Fibroblast of the aortic adventitia (primary cell): ENCODE measurements at regions not wholly inside any gene's neighbourhood (a gene's known extent, or its start where the extent isn't known, plus 50 kb on each side); places are given as distances from the start of the nearest gene placed in this dataset.
A peak's percentile ranks its signal among the peaks of the same experiment; 100 is the strongest.
"Not testable (repeated sequence)": the region's sequence is repeated elsewhere in the genome, so short reads cannot be mapped to it uniquely, and the experiment has no call there.

Experiments
- DNase-seq: peaks from one replicate; pipeline ENCODE4 v3.0.0-alpha.2; 2010; ENCODE audit warnings: low read depth
- H3K4me3 ChIP-seq: 2 replicates; pipeline ENCODE4 v1.5.1; 2011; ENCODE audit warnings: low read depth, mild to moderate bottlenecking, control low read depth, low read length, moderate library complexity
- TF ChIP-seq, protein P1 (sequence below): IDR thresholded peaks from 2 replicates; pipeline ENCODE4 v1.5.1; 2011; ENCODE audit warnings: mild to moderate bottlenecking, low read length, control low read depth, inconsistent platforms; ENCODE audit not compliant: insufficient read depth

DNA sequence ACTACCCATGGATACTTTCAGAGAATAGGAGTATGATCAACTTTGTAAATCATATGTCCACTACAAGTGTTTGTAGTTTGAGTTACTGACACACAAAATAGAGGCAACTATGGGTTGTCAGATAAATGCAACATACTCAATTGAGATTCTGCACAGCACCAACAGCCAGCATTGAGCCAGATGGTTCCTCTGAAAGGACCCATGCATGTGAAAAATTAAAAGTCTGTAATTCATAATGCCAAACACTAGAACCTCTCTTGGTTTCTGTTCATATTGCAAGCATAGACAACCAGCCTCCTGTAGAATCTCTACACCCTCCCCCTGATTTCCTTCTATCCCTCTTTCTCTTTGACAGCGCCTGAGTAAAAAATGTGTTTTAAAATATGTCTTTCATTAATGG is 831.0 kb downstream of the C12orf50 start:
- H3K4me3 ChIP-seq, result no peak overlapping the region
- TF ChIP-seq, protein P1, sequence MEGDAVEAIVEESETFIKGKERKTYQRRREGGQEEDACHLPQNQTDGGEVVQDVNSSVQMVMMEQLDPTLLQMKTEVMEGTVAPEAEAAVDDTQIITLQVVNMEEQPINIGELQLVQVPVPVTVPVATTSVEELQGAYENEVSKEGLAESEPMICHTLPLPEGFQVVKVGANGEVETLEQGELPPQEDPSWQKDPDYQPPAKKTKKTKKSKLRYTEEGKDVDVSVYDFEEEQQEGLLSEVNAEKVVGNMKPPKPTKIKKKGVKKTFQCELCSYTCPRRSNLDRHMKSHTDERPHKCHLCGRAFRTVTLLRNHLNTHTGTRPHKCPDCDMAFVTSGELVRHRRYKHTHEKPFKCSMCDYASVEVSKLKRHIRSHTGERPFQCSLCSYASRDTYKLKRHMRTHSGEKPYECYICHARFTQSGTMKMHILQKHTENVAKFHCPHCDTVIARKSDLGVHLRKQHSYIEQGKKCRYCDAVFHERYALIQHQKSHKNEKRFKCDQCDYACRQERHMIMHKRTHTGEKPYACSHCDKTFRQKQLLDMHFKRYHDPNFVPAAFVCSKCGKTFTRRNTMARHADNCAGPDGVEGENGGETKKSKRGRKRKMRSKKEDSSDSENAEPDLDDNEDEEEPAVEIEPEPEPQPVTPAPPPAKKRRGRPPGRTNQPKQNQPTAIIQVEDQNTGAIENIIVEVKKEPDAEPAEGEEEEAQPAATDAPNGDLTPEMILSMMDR, result no peak
- DNase-seq, result no peak

DNA sequence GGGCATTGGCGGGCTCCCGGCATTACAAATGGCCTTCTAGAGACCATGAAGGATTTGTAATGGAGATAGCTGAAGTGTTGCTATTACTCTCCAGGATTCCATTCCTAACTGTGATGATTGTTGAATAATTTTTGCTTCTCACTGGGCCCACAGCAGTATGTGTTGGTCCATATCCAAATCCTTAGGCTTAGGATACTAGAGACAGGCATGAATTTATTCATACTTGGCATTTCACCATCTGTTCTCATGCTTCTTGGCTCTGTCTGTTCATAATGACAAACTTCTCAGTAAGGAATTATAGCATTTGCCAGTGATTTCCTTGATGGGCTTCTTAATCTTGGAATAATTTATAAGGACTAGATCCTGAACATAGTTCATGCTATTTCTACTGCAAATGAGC is 832.9 kb downstream of the C12orf50 start:
- TF ChIP-seq, protein P1, result no peak
- H3K4me3 ChIP-seq, result no peak overlapping the region
- DNase-seq, result peak; percentile 71

DNA sequence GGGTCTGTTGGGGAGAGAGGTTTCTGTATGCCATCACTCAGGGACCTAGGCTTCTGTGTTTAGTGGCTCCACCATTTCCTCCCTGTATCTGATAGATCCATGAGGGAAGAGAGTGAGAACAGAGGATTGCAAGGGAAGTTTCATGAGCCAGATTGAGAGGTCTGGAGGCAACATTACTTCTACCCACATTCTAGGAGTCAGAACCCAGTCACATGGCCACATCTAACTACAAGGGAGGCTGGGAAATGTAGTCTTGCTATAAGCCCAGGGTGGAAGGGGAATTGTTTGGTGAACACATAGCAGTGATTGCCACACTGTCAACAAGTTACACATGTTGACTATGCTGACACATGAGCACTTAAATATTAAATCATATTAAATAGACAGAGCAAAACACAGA is 834.8 kb downstream of the C12orf50 start:
- not testable (repeated sequence) for H3K4me3 ChIP-seq, DNase-seq

DNA sequence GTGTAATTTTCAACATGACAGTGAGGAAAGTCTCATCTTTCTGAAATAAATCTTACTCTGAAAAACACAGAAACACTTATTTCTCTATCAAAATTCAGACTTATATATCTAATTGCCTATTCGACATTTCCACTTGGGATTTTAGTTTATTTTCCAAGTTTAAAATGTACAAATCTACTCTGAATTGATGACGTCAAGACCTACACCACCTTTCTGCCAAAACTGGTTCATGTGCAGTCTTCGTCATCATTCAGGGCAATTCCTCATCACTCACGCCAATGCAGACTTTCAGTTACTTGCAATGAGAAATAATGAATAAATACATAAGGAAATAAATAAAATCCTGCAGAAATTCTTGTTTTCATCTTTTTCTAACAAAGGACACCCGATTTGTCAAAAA is 843.8 kb downstream of the C12orf50 start:
- DNase-seq, result no peak
- no peak overlapping the region for H3K4me3 ChIP-seq
- TF ChIP-seq, protein P1, result no peak

DNA sequence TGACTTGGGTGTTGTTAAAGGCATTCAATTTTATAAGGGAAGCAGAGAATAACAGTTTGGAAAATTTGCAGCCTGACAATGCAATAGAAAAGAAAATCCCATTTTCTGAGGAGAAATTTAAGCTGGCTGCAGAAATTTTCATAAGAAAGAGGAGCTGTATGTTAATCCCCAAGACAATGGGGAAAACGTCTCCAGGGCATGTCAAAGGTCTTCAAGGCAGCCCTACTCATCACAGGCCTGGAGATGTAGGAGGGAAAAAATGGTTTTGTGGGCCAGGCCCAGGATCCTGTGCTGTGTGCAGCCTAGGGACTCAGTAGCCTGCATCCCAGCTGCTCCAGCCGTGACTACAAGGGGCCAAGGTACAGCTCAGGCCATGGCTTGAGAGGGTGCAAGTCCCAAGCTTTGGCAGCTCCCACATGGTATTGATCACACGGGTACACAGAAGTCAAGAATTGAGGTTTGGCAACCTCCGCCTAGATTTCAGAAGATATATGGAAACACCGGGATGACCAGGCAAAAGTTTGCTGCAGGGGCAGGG is 846.4 kb downstream of the C12orf50 start:
- no peak for DNase-seq
- H3K4me3 ChIP-seq, result no peak overlapping the region
- TF ChIP-seq, protein P1, result no peak

DNA sequence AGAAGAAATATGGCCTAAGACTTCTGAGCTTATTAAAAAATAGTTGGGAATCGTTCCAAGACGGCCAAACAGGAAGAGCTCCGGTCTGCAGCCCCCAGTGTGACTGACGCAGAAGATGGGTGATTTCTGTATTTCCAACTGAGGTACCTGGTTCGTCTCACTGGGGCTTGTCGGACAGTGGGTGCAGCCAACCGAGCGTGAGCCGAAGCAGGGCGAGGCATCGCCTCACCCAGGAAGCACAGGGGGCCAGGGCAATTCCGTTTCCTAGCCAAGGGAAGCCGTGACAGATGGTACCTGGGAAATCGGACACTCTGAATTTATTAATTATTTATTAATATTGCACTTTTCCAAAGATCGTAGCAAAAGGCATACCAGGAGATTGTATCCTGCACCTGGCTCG is 857.8 kb downstream of the C12orf50 start:
- DNase-seq, result no peak
- H3K4me3 ChIP-seq, result no peak overlapping the region

DNA sequence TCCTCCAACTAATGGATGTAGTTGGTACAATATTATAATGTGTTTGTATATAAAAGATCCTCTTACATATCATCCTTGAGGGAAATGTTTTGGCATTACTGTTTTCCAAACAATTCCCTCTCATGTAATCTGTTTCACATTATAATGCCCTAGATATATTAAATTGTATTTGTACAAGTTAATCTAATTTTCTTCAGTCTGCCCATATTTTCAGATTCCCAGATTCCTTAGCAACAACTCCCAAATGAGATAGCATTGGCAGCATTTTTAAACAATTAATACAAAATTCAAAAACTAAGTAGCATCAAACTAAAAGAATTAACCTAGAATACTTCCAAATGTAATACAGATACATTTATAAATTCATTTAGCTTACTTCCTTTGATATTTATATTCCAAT is 860.2 kb downstream of the C12orf50 start:
- no peak overlapping the region for H3K4me3 ChIP-seq
- TF ChIP-seq, protein P1, result no peak
- DNase-seq, result no peak

More for the DNA sequence above, 857.8 kb downstream of the C12orf50 start:
- TF ChIP-seq, protein P1, result no peak
